B cell (primary cell): ENCODE measurements at regions not wholly inside any gene's neighbourhood (a gene's known extent, or its start where the extent isn't known, plus 50 kb on each side); places are given as distances from the start of the nearest gene placed in this dataset.

Experiments used
- ATAC-seq: fragments of 200-7000 bp; cut with Tn5 transposase; one replicate; pipeline ENCODE4 v1.10.0; 2021; ENCODE audit warnings: low read depth, mild to moderate bottlenecking, moderate number of reproducible peaks, moderate library complexity
- CTCF ChIA-PET: fragments of 350-600 bp; sonication (Branson Sonifier 250); formaldehyde crosslinking; loops from one replicate; lab custom pipeline; 2021; ENCODE audit warnings: antibody characterized with exemption, inconsistent platforms; lab: Charles Lee
- POLR2A ChIA-PET: fragments of 350-600 bp; sonication (Branson Sonifier 250); formaldehyde crosslinking; loops from one replicate; lab custom pipeline; 2021; ENCODE audit warnings: antibody characterized with exemption; lab: Charles Lee
- DNase-seq: peaks from one replicate; pipeline ENCODE4 v3.0.0; 2013
- H2AFZ ChIP-seq: 2 replicates; pipeline ENCODE4 v1.6.1; 2012; ENCODE audit warnings: mild to moderate bottlenecking, low read depth, low read length; ENCODE audit not compliant: insufficient read depth, poor library complexity, severe bottlenecking
- H3K27ac ChIP-seq, 2 donors: 1 replicate in 1 of 2; 2 replicates in 1 of 2; pipeline ENCODE4 v1.5.1; 2012 to 2013; ENCODE audit warnings: low read length in 2 of 2, mild to moderate bottlenecking in 2 of 2, moderate library complexity in 1 of 2
- H3K27me3 ChIP-seq, 4 experiments: fragments of 200-600 bp in 1 of 4; sonication (generic) in 1 of 4; replicated peaks in 1 of 4; 1 replicate in 2 of 4; 2 replicates in 2 of 4; pipeline versions ENCODE4 v1.6.1 to v1.7.0; 2013 to 2016; ENCODE audit warnings: low read length in 3 of 4, mild to moderate bottlenecking in 2 of 4, mixed read lengths in 1 of 4, moderate library complexity in 1 of 4; ENCODE audit not compliant: insufficient read depth in 4 of 4, control insufficient read depth in 3 of 4; ENCODE audit errors: control extremely low read depth in 1 of 4
- H3K36me3 ChIP-seq, 2 experiments: replicated peaks in 1 of 2; 1 replicate in 1 of 2; 2 replicates in 1 of 2; pipeline versions ENCODE4 v1.6.1 to v1.7.1; 2013; ENCODE audit warnings: low read length in 1 of 2; ENCODE audit not compliant: insufficient read depth in 2 of 2, control insufficient read depth in 1 of 2; ENCODE audit errors: control extremely low read depth in 1 of 2, extremely low read depth in 1 of 2
- H3K4me1 ChIP-seq, 2 donors: fragments of 200-600 bp in 1 of 2; sonication (generic) in 1 of 2; 1 replicate in 1 of 2; 2 replicates in 1 of 2; pipeline versions ENCODE4 v1.5.1 to v1.6.1; 2013 to 2017; ENCODE audit warnings: low read length in 2 of 2; ENCODE audit not compliant: control insufficient read depth in 2 of 2, insufficient read depth in 2 of 2
- H3K4me2 ChIP-seq: replicated peaks from 2 replicates; pipeline ENCODE3; 2012; ENCODE audit warnings: mild to moderate bottlenecking, low read depth, low read length; ENCODE audit not compliant: poor library complexity, severe bottlenecking
- H3K4me3 ChIP-seq, 5 experiments: fragments of 200-600 bp in 1 of 5; sonication (generic) in 1 of 5; 1 replicate in 3 of 5; 2 replicates in 2 of 5; pipeline versions ENCODE4 v1.5.1 to v1.7.0; 2011 to 2016; ENCODE audit warnings: low read length in 4 of 5, mild to moderate bottlenecking in 4 of 5, low read depth in 2 of 5, control low read depth in 1 of 5, moderate library complexity in 1 of 5; ENCODE audit not compliant: insufficient read depth in 1 of 5; ENCODE audit errors: control extremely low read depth in 1 of 5, extremely low read depth in 1 of 5
- H3K79me2 ChIP-seq: fragments of 200-600 bp; sonication (generic); one replicate; pipeline ENCODE4 v1.6.0; 2016; ENCODE audit warnings: low read length; ENCODE audit not compliant: control insufficient read depth, insufficient read depth
- H3K9ac ChIP-seq: fragments of 200-600 bp; sonication (generic); 2 replicates; pipeline ENCODE4 v1.6.1; 2017; ENCODE audit warnings: mild to moderate bottlenecking, low read length, moderate library complexity
- H3K9me3 ChIP-seq, 3 donors: one replicate each; pipeline versions ENCODE4 v1.6.1 to v1.7.1; 2013; ENCODE audit warnings: low read length in 2 of 3; ENCODE audit not compliant: control insufficient read depth in 2 of 3, insufficient read depth in 1 of 3; ENCODE audit errors: control extremely low read depth in 1 of 3
- H4K20me1 ChIP-seq: 2 replicates; pipeline ENCODE4 v1.6.0; 2012; ENCODE audit warnings: mild to moderate bottlenecking, low read length; ENCODE audit not compliant: insufficient read depth, control insufficient read depth, poor library complexity, severe bottlenecking
- H3K27ac Mint-ChIP-seq: one replicate; pipeline ENCODE4 v1.8.0; 2021; ENCODE audit warnings: mixed read lengths
- H3K27me3 Mint-ChIP-seq: one replicate; pipeline ENCODE4 v1.8.0; 2021; ENCODE audit warnings: mixed read lengths
- H3K4me1 Mint-ChIP-seq: one replicate; pipeline ENCODE4 v1.8.0; 2021; ENCODE audit warnings: mixed read lengths
- H3K4me3 Mint-ChIP-seq: one replicate; pipeline ENCODE4 v1.8.0; 2021; ENCODE audit warnings: mixed read lengths
- H3K9me3 Mint-ChIP-seq: one replicate; pipeline ENCODE4 v1.8.0; 2022; ENCODE audit warnings: mixed read lengths; ENCODE audit not compliant: insufficient read depth
- EZH2 ChIP-seq: IDR thresholded peaks from 2 replicates; pipeline ENCODE4 v1.6.1; 2012; ENCODE audit warnings: borderline replicate concordance, low read depth, mild to moderate bottlenecking, moderate library complexity, low read length; ENCODE audit not compliant: insufficient read depth, poor library complexity, severe bottlenecking
- WGBS: methylation state at CpG from one replicate; pipeline ENCODE4 v1.1.5; 2013; ENCODE audit warnings: missing lambda C conversion rate; ENCODE audit not compliant: insufficient coverage; 5-methylcytosine and 5-hydroxymethylcytosine counted together
- intact Hi-C: fragments of 100-400 bp; cut with micrococcal nuclease; formaldehyde crosslinking; loops from one replicate; pipeline ENCODE4 v1.10.0; 2022
- TF ChIP-seq, protein P1 (sequence below): fragments of 200-600 bp; IDR thresholded peaks from one replicate; pipeline ENCODE4 v1.8.0; 2022; ENCODE audit warnings: antibody characterized with exemption, mild to moderate bottlenecking

DNA sequence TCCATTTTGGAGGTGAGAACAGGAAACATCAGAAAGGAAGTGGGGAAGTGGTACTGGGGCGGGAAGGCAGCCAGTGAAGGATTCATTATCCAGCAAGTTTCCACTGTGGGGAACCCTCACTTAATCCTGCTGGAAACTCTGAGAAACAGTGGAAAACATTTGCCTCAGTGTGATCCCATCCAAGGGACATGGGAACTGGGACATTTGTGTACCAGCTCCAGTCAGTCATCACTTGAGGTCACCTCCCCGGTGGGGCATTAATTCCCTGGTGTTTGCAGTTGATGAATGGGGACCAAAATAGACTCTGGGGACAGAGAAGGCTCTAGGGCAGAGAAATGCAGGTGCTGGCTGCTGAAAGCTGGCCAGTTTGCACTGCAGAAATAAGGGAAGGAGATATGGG, 599.9 kb downstream of the BUD13 start:
- H3K27me3 Mint-ChIP-seq, result peaks cover 13% of the 10 kb centered on the region
- DNase-seq (no peak), ATAC-seq (no peak)
- H3K9me3 Mint-ChIP-seq, result no peaks in the 10 kb centered on the region
- Histone ChIP-seq H3K9me3 (no peaks in the 10 kb centered on the region), H3K4me3 (no peak overlapping the region), H3K27ac (no peak overlapping the region), H3K4me2 (no peak overlapping the region), H2AFZ (no peak overlapping the region), H4K20me1 (no peaks in the 10 kb centered on the region), H3K27me3 (no peaks in the 10 kb centered on the region), H3K4me1 (no peaks in the 10 kb centered on the region), H3K79me2 (no peaks in the 10 kb centered on the region), H3K36me3 (no peaks in the 10 kb centered on the region), H3K9ac (no peak overlapping the region)
- H3K4me1 Mint-ChIP-seq, result no peaks in the 10 kb centered on the region
- intact Hi-C loops, result no loop called here
- 68% methylated on average over 2 of the region's 2 CpGs for WGBS
- no peak overlapping the region for H3K27ac Mint-ChIP-seq
- TF ChIP-seq, protein P1, sequence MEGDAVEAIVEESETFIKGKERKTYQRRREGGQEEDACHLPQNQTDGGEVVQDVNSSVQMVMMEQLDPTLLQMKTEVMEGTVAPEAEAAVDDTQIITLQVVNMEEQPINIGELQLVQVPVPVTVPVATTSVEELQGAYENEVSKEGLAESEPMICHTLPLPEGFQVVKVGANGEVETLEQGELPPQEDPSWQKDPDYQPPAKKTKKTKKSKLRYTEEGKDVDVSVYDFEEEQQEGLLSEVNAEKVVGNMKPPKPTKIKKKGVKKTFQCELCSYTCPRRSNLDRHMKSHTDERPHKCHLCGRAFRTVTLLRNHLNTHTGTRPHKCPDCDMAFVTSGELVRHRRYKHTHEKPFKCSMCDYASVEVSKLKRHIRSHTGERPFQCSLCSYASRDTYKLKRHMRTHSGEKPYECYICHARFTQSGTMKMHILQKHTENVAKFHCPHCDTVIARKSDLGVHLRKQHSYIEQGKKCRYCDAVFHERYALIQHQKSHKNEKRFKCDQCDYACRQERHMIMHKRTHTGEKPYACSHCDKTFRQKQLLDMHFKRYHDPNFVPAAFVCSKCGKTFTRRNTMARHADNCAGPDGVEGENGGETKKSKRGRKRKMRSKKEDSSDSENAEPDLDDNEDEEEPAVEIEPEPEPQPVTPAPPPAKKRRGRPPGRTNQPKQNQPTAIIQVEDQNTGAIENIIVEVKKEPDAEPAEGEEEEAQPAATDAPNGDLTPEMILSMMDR, result no peak
- no peak for TF ChIP-seq EZH2
- ChIA-PET POLR2A (no interaction called here), CTCF (no interaction called here)
- no peak overlapping the region for H3K4me3 Mint-ChIP-seq

DNA sequence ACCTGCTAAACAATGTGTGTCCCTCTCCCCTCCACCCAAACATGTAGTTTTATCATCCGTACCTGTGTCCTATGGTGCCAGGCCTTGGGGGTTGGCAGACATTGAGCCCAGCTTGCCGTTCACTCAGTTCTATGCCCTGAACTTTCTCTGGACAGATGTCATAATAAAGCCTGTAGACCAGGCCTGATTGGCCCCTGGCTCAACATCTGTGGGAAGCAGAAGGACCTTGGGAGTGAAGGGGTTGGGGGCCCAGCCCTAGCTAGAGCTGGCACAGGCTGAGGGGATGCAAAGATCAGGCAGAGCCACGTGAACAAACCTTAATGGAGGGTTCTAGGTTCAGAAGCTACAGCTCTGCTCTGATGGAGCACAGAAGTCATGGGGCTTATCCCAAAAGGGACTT, 600.6 kb downstream of the BUD13 start:
- no peak overlapping the region for H3K9ac ChIP-seq
- no peaks in the 10 kb centered on the region for H3K4me1 ChIP-seq
- H4K20me1 ChIP-seq, result no peaks in the 10 kb centered on the region
- H2AFZ ChIP-seq, result no peak overlapping the region
- H3K9me3 Mint-ChIP-seq, result no peaks in the 10 kb centered on the region
- no peaks in the 10 kb centered on the region for H3K36me3 ChIP-seq
- H3K4me1 Mint-ChIP-seq, result no peaks in the 10 kb centered on the region
- POLR2A ChIA-PET, result no interaction called here
- WGBS, result 72% methylated on average over 3 of the region's 3 CpGs
- TF ChIP-seq, protein P1, result no peak
- no peak for TF ChIP-seq EZH2
- peaks cover 13% of the 10 kb centered on the region for H3K27me3 Mint-ChIP-seq
- H3K79me2 ChIP-seq, result no peaks in the 10 kb centered on the region
- intact Hi-C loops, result no loop called here
- H3K4me3 ChIP-seq, result no peak overlapping the region
- no peak for DNase-seq
- no peaks in the 10 kb centered on the region for H3K27me3 ChIP-seq
- CTCF ChIA-PET, result no interaction called here
- H3K9me3 ChIP-seq, result no peaks in the 10 kb centered on the region
- no peak overlapping the region for H3K4me2 ChIP-seq
- no peak overlapping the region for H3K27ac Mint-ChIP-seq
- H3K4me3 Mint-ChIP-seq, result no peak overlapping the region
- H3K27ac ChIP-seq, result no peak overlapping the region
- ATAC-seq, result no peak
